Activated CD4-positive, alpha-beta memory T cell treated with anti-CD3 and anti-CD28 coated beads, Interleukin-2, amount 10 ng/mL, durations not matched to agents 7 days and 5 days (primary cell): ENCODE measurements at regions not wholly inside any gene's neighbourhood (a gene's known extent, or its start where the extent isn't known, plus 50 kb on each side); places are given as distances from the start of the nearest gene placed in this dataset.
A peak's percentile ranks its signal among the peaks of the same experiment; 100 is the strongest.

ENCODE experiments used
- CTCF ChIA-PET: fragments of 350-600 bp; sonication (Branson Sonifier 250); formaldehyde crosslinking; loops from one replicate; lab custom pipeline; 2021; ENCODE audit warnings: antibody characterized with exemption, inconsistent platforms; lab: Charles Lee
- POLR2A ChIA-PET: fragments of 350-600 bp; sonication (Branson Sonifier 250); formaldehyde crosslinking; loops from one replicate; lab custom pipeline; 2021; ENCODE audit warnings: antibody characterized with exemption; lab: Charles Lee
- DNase-seq: peaks from one replicate; pipeline ENCODE4 v3.0.0-alpha.2; 2020
- H3K27ac Mint-ChIP-seq: one replicate; pipeline ENCODE4 v1.8.0; 2021; ENCODE audit warnings: mild to moderate bottlenecking, mixed read lengths
- H3K27me3 Mint-ChIP-seq: one replicate; pipeline ENCODE4 v1.8.0; 2021; ENCODE audit warnings: mixed read lengths
- H3K36me3 Mint-ChIP-seq: one replicate; pipeline ENCODE4 v1.8.0; 2021; ENCODE audit warnings: low read depth, mixed read lengths
- H3K4me1 Mint-ChIP-seq: one replicate; pipeline ENCODE4 v1.8.0; 2021; ENCODE audit warnings: mixed read lengths
- H3K4me3 Mint-ChIP-seq: one replicate; pipeline ENCODE4 v1.8.0; 2021; ENCODE audit warnings: mild to moderate bottlenecking, mixed read lengths
- H3K9me3 Mint-ChIP-seq: one replicate; pipeline ENCODE4 v1.8.0; 2021; ENCODE audit warnings: mixed read lengths

- Mint-ChIP-seq H3K36me3 (no peaks in the 10 kb centered on the region), H3K9me3 (no peaks in the 10 kb centered on the region)
- CTCF ChIA-PET = no interaction called here
These were observed 204.1 kb upstream of the MEF2C start for GRCh38 chr5:89087128-89087527.

DNA sequence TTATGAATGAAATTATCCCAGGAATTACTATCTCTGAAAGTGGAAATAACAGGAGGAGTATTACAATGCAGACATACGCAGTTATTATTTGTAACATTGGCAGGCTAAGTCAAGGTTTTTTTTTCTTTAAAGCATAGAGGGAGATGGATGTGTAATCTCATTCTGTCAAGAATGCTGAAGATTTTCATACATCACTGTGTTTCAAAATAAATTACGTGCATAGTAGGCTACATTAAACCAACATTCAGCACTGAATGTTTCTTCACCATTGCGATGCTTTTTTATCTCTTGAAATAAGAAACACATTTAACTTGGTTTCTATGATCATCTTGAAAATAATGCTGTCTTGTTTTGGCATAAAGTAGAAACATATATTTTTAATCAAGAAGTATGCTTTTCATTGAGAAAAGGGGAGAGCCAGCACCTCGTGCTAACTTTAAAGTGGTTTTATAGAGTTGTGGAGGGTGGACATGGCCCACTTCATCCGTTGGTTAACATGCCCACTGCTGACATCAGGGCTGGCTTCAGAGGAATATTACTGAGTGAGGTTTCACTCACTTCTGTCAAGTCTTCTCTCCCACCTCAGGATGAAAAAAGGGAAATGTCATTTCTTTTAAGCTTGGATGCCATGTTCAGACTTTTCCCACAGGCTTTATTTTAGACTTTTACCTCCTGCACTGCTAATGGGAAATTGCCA, 203.6 kb upstream of the MEF2C start:
- CTCF ChIA-PET = no interaction called here
- no peak for DNase-seq

More at GRCh38 chr5:89087128-89087527, 204.1 kb upstream of the MEF2C start:
- H3K27ac Mint-ChIP-seq = no peak overlapping the region
- no peak for DNase-seq
- no peaks in the 10 kb centered on the region for H3K4me1 Mint-ChIP-seq
- no peak overlapping the region for H3K4me3 Mint-ChIP-seq
- no peaks in the 10 kb centered on the region for H3K27me3 Mint-ChIP-seq
- POLR2A ChIA-PET = no interaction called here

DNA sequence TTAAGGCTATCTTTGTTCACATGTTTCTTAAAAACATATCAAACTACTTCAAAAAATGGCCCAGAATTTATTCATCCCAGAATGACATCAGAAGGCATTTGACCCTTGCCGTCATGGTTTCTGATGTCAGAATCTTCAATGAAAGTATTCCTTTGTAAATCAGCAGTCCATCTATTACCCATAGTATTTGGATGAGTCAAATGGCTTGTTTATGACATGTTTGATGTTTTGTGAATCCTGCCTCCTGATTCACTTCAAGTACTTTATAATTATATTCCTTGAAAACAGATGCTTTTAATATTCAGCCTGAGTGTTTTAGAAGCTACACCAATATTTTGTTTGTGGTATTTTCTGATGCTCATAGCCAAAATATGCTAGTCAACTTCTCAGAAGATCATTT, 200.8 kb upstream of the MEF2C start:
- no peaks in the 10 kb centered on the region for H3K27me3 Mint-ChIP-seq
- no peak overlapping the region for H3K27ac Mint-ChIP-seq
- ChIA-PET CTCF (no interaction called here), POLR2A (no interaction called here)
- no peak for DNase-seq
- H3K4me1 Mint-ChIP-seq = no peaks in the 10 kb centered on the region
- no peaks in the 10 kb centered on the region for H3K36me3 Mint-ChIP-seq
- H3K9me3 Mint-ChIP-seq = no peaks in the 10 kb centered on the region
- H3K4me3 Mint-ChIP-seq = no peak overlapping the region

More for the DNA sequence above, 203.6 kb upstream of the MEF2C start:
- no peaks in the 10 kb centered on the region for H3K36me3 Mint-ChIP-seq
- no peak overlapping the region for H3K4me3 Mint-ChIP-seq
- no peaks in the 10 kb centered on the region for H3K9me3 Mint-ChIP-seq
- POLR2A ChIA-PET = no interaction called here
- H3K4me1 Mint-ChIP-seq = no peaks in the 10 kb centered on the region
- H3K27ac Mint-ChIP-seq = no peak overlapping the region
- H3K27me3 Mint-ChIP-seq = no peaks in the 10 kb centered on the region

- ChIA-PET CTCF (no interaction called here), POLR2A (no interaction called here)
- Mint-ChIP-seq H3K9me3 (no peaks in the 10 kb centered on the region), H3K4me3 (no peak overlapping the region), H3K27ac (no peak overlapping the region), H3K27me3 (no peaks in the 10 kb centered on the region), H3K36me3 (no peaks in the 10 kb centered on the region), H3K4me1 (no peaks in the 10 kb centered on the region)
- DNase-seq = no peak
These were observed 198.4 kb upstream of the MEF2C start for GRCh38 chr5:89081360-89081759.

- H3K27ac Mint-ChIP-seq = no peak overlapping the region
- no peaks in the 10 kb centered on the region for H3K27me3 Mint-ChIP-seq
- no peak for DNase-seq
- H3K36me3 Mint-ChIP-seq = no peaks in the 10 kb centered on the region
- H3K4me1 Mint-ChIP-seq = no peaks in the 10 kb centered on the region
- POLR2A ChIA-PET = no interaction called here
- CTCF ChIA-PET = no interaction called here
- no peak overlapping the region for H3K4me3 Mint-ChIP-seq
- H3K9me3 Mint-ChIP-seq = no peaks in the 10 kb centered on the region
These were observed 197.6 kb upstream of the MEF2C start for GRCh38 chr5:89080467-89081116.

GRCh38 chr5:89072842-89073672, 190.1 kb upstream of the MEF2C start:
- CTCF ChIA-PET = no interaction called here
- Mint-ChIP-seq H3K4me1 (no peaks in the 10 kb centered on the region), H3K27ac (no peak overlapping the region), H3K36me3 (no peaks in the 10 kb centered on the region), H3K9me3 (no peaks in the 10 kb centered on the region), H3K27me3 (no peaks in the 10 kb centered on the region), H3K4me3 (no peak overlapping the region)
- POLR2A ChIA-PET = no interaction called here
- no peak for DNase-seq

- Mint-ChIP-seq H3K4me3 (no peak overlapping the region), H3K27me3 (no peaks in the 10 kb centered on the region), H3K9me3 (no peaks in the 10 kb centered on the region), H3K4me1 (no peaks in the 10 kb centered on the region), H3K27ac (no peak overlapping the region), H3K36me3 (no peaks in the 10 kb centered on the region)
- no peak for DNase-seq
- CTCF ChIA-PET = no interaction called here
- POLR2A ChIA-PET = no interaction called here
These were observed 189.0 kb upstream of the MEF2C start for GRCh38 chr5:89071941-89072331.

GRCh38 chr5:89071101-89071940, 188.3 kb upstream of the MEF2C start:
- Mint-ChIP-seq H3K27ac (no peak overlapping the region), H3K4me3 (no peak overlapping the region), H3K9me3 (no peaks in the 10 kb centered on the region), H3K36me3 (no peaks in the 10 kb centered on the region), H3K27me3 (no peaks in the 10 kb centered on the region), H3K4me1 (peaks cover 2% of the 10 kb centered on the region)
- ChIA-PET CTCF (no interaction called here), POLR2A (no interaction called here)
- no peak for DNase-seq

DNA sequence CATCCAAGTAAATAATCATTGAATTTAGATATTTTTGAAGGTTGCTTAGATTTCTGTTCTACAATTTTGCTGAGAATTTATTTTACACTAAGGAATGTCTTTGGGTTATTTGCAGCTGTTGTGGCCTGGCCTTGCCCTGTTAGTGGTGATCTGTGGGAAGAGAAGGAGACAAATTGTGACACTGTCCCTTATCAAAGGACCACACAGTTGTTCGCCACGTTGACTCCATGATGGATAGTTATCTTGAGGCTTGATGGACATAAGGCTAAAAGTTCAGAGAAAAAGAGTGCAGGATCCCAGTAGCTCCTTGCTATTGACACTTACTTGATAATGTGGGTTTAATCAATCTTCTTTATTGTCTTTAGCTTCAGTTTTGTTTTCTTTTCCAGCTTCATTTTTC, 186.6 kb upstream of the MEF2C start:
- H3K4me1 Mint-ChIP-seq = peaks cover 10% of the 10 kb centered on the region
- CTCF ChIA-PET = no interaction called here

GRCh38 chr5:89067362-89067761, 184.4 kb upstream of the MEF2C start:
- DNase-seq = no peak
- CTCF ChIA-PET = interaction anchor here (0.8 kb wide), 1 partner anchor 10 kb away, joined by 3 read pairs; no protein-coding TSS in a partner anchor
- Mint-ChIP-seq H3K27ac (no peak overlapping the region), H3K27me3 (no peaks in the 10 kb centered on the region), H3K4me3 (no peak overlapping the region), H3K9me3 (no peaks in the 10 kb centered on the region), H3K36me3 (no peaks in the 10 kb centered on the region), H3K4me1 (peaks cover 14% of the 10 kb centered on the region)
- POLR2A ChIA-PET = no interaction called here

More for the DNA sequence above, 186.6 kb upstream of the MEF2C start:
- Mint-ChIP-seq H3K9me3 (no peaks in the 10 kb centered on the region), H3K27me3 (no peaks in the 10 kb centered on the region), H3K27ac (no peak overlapping the region), H3K4me3 (no peak overlapping the region), H3K36me3 (no peaks in the 10 kb centered on the region)
- no peak for DNase-seq
- POLR2A ChIA-PET = no interaction called here

GRCh38 chr5:89065919-89066318, 182.9 kb upstream of the MEF2C start:
- H3K4me1 Mint-ChIP-seq = peaks cover 14% of the 10 kb centered on the region
- H3K9me3 Mint-ChIP-seq = no peaks in the 10 kb centered on the region
- no peaks in the 10 kb centered on the region for H3K36me3 Mint-ChIP-seq
- H3K4me3 Mint-ChIP-seq = no peak overlapping the region
- CTCF ChIA-PET = no interaction called here
- no peak overlapping the region for H3K27ac Mint-ChIP-seq
- peak; percentile 20 for DNase-seq
- POLR2A ChIA-PET = no interaction called here
- no peaks in the 10 kb centered on the region for H3K27me3 Mint-ChIP-seq

DNA sequence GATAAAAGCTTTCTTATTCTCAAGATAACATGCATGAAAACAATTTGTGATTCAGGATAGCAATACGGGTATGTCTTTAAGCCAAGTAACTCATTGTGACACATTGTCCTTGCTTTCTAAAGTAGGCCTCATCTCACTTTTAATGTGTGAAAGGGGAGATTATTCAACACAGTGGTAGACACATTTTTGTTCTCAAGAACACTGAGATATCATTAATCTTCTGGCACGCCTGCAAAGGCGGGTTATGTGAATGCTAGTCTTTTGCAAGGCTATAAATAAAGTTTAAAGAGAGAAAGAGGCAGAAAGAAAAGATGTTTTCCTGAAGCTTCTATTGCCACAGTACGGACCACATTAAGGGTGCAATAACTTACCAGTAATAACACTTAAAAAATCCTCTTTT, 181.8 kb upstream of the MEF2C start:
- CTCF ChIA-PET = no interaction called here

DNA sequence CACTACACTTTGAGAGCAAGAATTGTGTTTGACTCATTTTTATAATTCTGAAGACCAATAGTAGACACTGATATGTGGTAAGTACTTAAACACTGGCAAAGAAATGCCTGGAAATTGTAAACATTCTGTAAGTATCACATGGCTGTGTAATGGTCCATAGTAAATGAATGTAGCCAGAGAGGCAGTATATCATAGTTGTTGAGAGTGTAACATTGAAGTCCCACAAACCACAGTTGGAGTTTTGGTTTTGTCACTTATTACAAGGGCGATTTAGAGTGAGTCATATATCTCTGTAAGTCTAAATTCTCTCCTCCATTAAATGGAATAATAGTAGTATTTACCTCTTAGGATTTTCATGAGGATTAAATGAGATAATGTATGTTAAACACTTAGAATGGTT, 181.1 kb upstream of the MEF2C start:
- no peaks in the 10 kb centered on the region for H3K27me3 Mint-ChIP-seq
- ChIA-PET POLR2A (no interaction called here), CTCF (no interaction called here)
- no peaks in the 10 kb centered on the region for H3K36me3 Mint-ChIP-seq
- no peak overlapping the region for H3K4me3 Mint-ChIP-seq
- H3K27ac Mint-ChIP-seq = no peak overlapping the region
- no peak for DNase-seq
- peaks cover 14% of the 10 kb centered on the region for H3K4me1 Mint-ChIP-seq
- H3K9me3 Mint-ChIP-seq = no peaks in the 10 kb centered on the region

More for the DNA sequence above, 181.8 kb upstream of the MEF2C start:
- H3K36me3 Mint-ChIP-seq = no peaks in the 10 kb centered on the region
- POLR2A ChIA-PET = no interaction called here
- H3K27ac Mint-ChIP-seq = no peak overlapping the region
- H3K4me3 Mint-ChIP-seq = no peak overlapping the region
- DNase-seq = no peak
- H3K27me3 Mint-ChIP-seq = no peaks in the 10 kb centered on the region
- H3K9me3 Mint-ChIP-seq = no peaks in the 10 kb centered on the region
- H3K4me1 Mint-ChIP-seq = peaks cover 14% of the 10 kb centered on the region
